H9 (cell line): ENCODE measurements at regions not wholly inside any gene's neighbourhood (a gene's known extent, or its start where the extent isn't known, plus 50 kb on each side); places are given as distances from the start of the nearest gene placed in this dataset.

Experiments
- DNase-seq: peaks from one replicate; pipeline ENCODE4 v3.0.0-alpha.2; 2017
- H2AFZ ChIP-seq: one replicate; pipeline ENCODE4 v1.6.1; 2013; ENCODE audit warnings: mild to moderate bottlenecking, low read length, control low read depth, moderate library complexity
- H2AK5ac ChIP-seq: 2 replicates; pipeline ENCODE4 v1.6.1; 2013; ENCODE audit warnings: low read length, control low read depth, mixed read lengths; ENCODE audit not compliant: insufficient read length
- H2BK120ac ChIP-seq: one replicate; pipeline ENCODE4 v1.6.1; 2013; ENCODE audit warnings: low read depth, mild to moderate bottlenecking, low read length, control low read depth, inconsistent platforms; ENCODE audit not compliant: poor library complexity, severe bottlenecking
- H2BK12ac ChIP-seq: 2 replicates; pipeline ENCODE4 v1.6.1; 2013; ENCODE audit warnings: low read length, control low read depth, mixed read lengths, low read depth; ENCODE audit not compliant: insufficient read length
- H2BK15ac ChIP-seq: 2 replicates; pipeline ENCODE4 v1.6.1; 2013; ENCODE audit warnings: low read depth, low read length, control low read depth
- H2BK20ac ChIP-seq: one replicate; pipeline ENCODE4 v1.6.1; 2013; ENCODE audit warnings: low read depth, mild to moderate bottlenecking, low read length, control low read depth, inconsistent platforms; ENCODE audit not compliant: poor library complexity, severe bottlenecking
- H2BK5ac ChIP-seq: 2 replicates; pipeline ENCODE4 v1.6.1; 2013; ENCODE audit warnings: low read length, control low read depth, mixed read lengths; ENCODE audit not compliant: insufficient read length
- H3K14ac ChIP-seq: 2 replicates; pipeline ENCODE4 v1.6.1; 2013; ENCODE audit warnings: low read length, control low read depth; ENCODE audit not compliant: insufficient read depth
- H3K18ac ChIP-seq: 2 replicates; pipeline ENCODE4 v1.6.1; 2013; ENCODE audit warnings: low read depth, mild to moderate bottlenecking, mixed read lengths, low read length, control low read depth; ENCODE audit not compliant: insufficient read length
- H3K23ac ChIP-seq: 2 replicates; pipeline ENCODE4 v1.6.1; 2013; ENCODE audit warnings: low read length, control low read depth, mixed read lengths, low read depth; ENCODE audit not compliant: insufficient read length
- H3K23me2 ChIP-seq: 2 replicates; pipeline ENCODE4 v1.6.1; 2013; ENCODE audit warnings: low read depth, mild to moderate bottlenecking, mixed read lengths, low read length, control low read depth; ENCODE audit not compliant: insufficient read length, poor library complexity, severe bottlenecking
- H3K27ac ChIP-seq: 2 replicates; pipeline ENCODE4 v1.5.1; 2013; ENCODE audit warnings: low read length, control low read depth, mixed read lengths, low read depth; ENCODE audit not compliant: insufficient read length
- H3K27me3 ChIP-seq: 2 replicates; pipeline ENCODE4 v1.6.1; 2013; ENCODE audit warnings: low read length, control low read depth, inconsistent platforms; ENCODE audit not compliant: insufficient read depth
- H3K4ac ChIP-seq: 2 replicates; pipeline ENCODE4 v1.6.1; 2013; ENCODE audit warnings: low read depth, mild to moderate bottlenecking, control low read depth, inconsistent platforms, low read length, moderate library complexity
- H3K4me1 ChIP-seq: 2 replicates; pipeline ENCODE4 v1.6.1; 2013; ENCODE audit warnings: low read length, control low read depth, inconsistent platforms; ENCODE audit not compliant: insufficient read depth
- H3K4me2 ChIP-seq: 2 replicates; pipeline ENCODE4 v1.6.1; 2013; ENCODE audit warnings: low read length, control low read depth, mixed read lengths; ENCODE audit not compliant: insufficient read length, insufficient read depth
- H3K56ac ChIP-seq: 2 replicates; pipeline ENCODE4 v1.6.1; 2013; ENCODE audit warnings: low read depth, mild to moderate bottlenecking, mixed read lengths, low read length, control low read depth; ENCODE audit not compliant: insufficient read length
- H3K79me1 ChIP-seq: 2 replicates; pipeline ENCODE4 v1.6.1; 2013; ENCODE audit warnings: low read depth, mild to moderate bottlenecking, moderate library complexity, low read length, control low read depth, inconsistent platforms; ENCODE audit not compliant: insufficient read depth, poor library complexity, severe bottlenecking
- H3K79me2 ChIP-seq: 2 replicates; pipeline ENCODE4 v1.6.1; 2013; ENCODE audit warnings: low read length, control low read depth, inconsistent platforms; ENCODE audit not compliant: insufficient read depth
- H3K9ac ChIP-seq: 2 replicates; pipeline ENCODE4 v1.6.1; 2013; ENCODE audit warnings: low read length, control low read depth, mixed read lengths; ENCODE audit not compliant: insufficient read length; ENCODE audit errors: extremely low read depth
- H3K9me3 ChIP-seq: one replicate; pipeline ENCODE4 v1.6.1; 2013; ENCODE audit warnings: low read depth, low read length, inconsistent platforms; ENCODE audit not compliant: control insufficient read depth
- H3T11ph ChIP-seq: one replicate; pipeline ENCODE4 v1.6.1; 2013; ENCODE audit warnings: mild to moderate bottlenecking, low read length, control low read depth, inconsistent platforms
- H4K20me1 ChIP-seq: one replicate; pipeline ENCODE4 v1.6.1; 2013; ENCODE audit not compliant: control insufficient read depth, insufficient read length, insufficient read depth
- H4K5ac ChIP-seq: 2 replicates; pipeline ENCODE4 v1.6.1; 2013; ENCODE audit warnings: low read depth, mild to moderate bottlenecking, mixed read lengths, low read length, control low read depth; ENCODE audit not compliant: insufficient read length
- H4K8ac ChIP-seq: replicated peaks from 2 replicates; pipeline ENCODE4 v1.6.1; 2013; ENCODE audit warnings: low read length, control low read depth, mixed read lengths, low read depth; ENCODE audit not compliant: insufficient read length
- H4K91ac ChIP-seq: 2 replicates; pipeline ENCODE4 v1.6.1; 2013; ENCODE audit warnings: low read depth, mild to moderate bottlenecking, moderate library complexity, mixed read lengths, low read length, control low read depth; ENCODE audit not compliant: insufficient read length
- H3K27ac Mint-ChIP-seq, 3 experiments: 2 replicates in 2 of 3; 3 replicates in 1 of 3; pipeline ENCODE4 v1.8.0; 2020 to 2021; ENCODE audit warnings: mixed read lengths in 3 of 3, mild to moderate bottlenecking in 1 of 3, moderate library complexity in 1 of 3
- H3K27me3 Mint-ChIP-seq: 2 replicates; pipeline ENCODE4 v1.8.0; 2021; ENCODE audit warnings: low read depth, mild to moderate bottlenecking, moderate library complexity, mixed read lengths
- H3K36me3 Mint-ChIP-seq, 3 experiments: 2 replicates in 2 of 3; 3 replicates in 1 of 3; pipeline ENCODE4 v1.8.0; 2020 to 2021; ENCODE audit warnings: low read depth in 3 of 3, mixed read lengths in 3 of 3; ENCODE audit not compliant: insufficient read depth in 1 of 3
- H3K4me1 Mint-ChIP-seq, 2 experiments: 2 replicates each; pipeline ENCODE4 v1.8.0; 2020; ENCODE audit warnings: mixed read lengths in 2 of 2
- H3K4me3 Mint-ChIP-seq, 2 experiments: 2 replicates in 1 of 2; 3 replicates in 1 of 2; pipeline ENCODE4 v1.8.0; 2020 to 2021; ENCODE audit warnings: mild to moderate bottlenecking in 2 of 2, mixed read lengths in 2 of 2, moderate library complexity in 1 of 2
- H3K9me3 Mint-ChIP-seq, 2 experiments: 2 replicates in 1 of 2; 3 replicates in 1 of 2; pipeline ENCODE4 v1.8.0; 2020; ENCODE audit warnings: mild to moderate bottlenecking in 2 of 2, mixed read lengths in 2 of 2, moderate library complexity in 1 of 2
- CTCF ChIP-seq: fragments of 200-600 bp; sonication (generic); conservative IDR thresholded peaks from 3 replicates; pipeline ENCODE4 v1.8.0; 2021; ENCODE audit warnings: antibody characterized with exemption, mild to moderate bottlenecking
- WGBS: extraction: QIAGEN DNeasy Blood & Tissue Kit; methylation state at CpG from one replicate; pipeline ENCODE4 v1.1.7; 2013; ENCODE audit warnings: missing lambda C conversion rate, low lambda C conversion rate, mixed read lengths; ENCODE audit not compliant: insufficient read length; ENCODE audit errors: extremely low coverage; 5-methylcytosine and 5-hydroxymethylcytosine counted together

DNA sequence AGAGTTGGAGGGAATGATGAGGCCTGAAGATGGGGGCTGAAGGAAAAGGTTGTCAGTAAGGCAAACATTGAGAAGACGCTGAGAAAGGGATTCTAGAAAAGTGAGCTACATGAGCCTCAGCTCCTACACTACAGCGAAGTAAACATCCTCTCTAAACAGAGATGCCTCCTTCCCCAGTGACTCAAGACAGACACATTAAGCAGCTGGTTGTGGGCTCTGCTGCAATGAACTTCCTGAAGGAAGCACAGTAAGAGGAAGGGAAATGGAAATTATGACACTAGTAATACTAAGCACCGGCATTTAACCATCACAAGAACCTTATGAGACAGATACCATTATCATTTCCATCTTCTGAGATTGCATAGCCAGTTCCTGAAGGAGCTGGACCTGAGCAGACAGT is 190.5 kb downstream of the C11orf87 start:
- Histone ChIP-seq H3K79me1 (no peaks in the 10 kb centered on the region), H2BK15ac (no peak overlapping the region), H2BK20ac (no peak overlapping the region), H3T11ph (no peak overlapping the region), H3K14ac (no peak overlapping the region), H2BK5ac (no peak overlapping the region), H4K20me1 (no peaks in the 10 kb centered on the region), H3K27me3 (no peaks in the 10 kb centered on the region), H3K4me2 (no peak overlapping the region), H3K56ac (no peak overlapping the region), H4K8ac (no peak overlapping the region), H3K23me2 (no peaks in the 10 kb centered on the region), H3K27ac (no peak overlapping the region), H3K9ac (no peak overlapping the region), H3K4me1 (no peaks in the 10 kb centered on the region), H4K91ac (no peak overlapping the region), H3K79me2 (no peaks in the 10 kb centered on the region), H2BK120ac (no peak overlapping the region), H3K4ac (no peak overlapping the region), H2AK5ac (no peak overlapping the region), H3K23ac (no peak overlapping the region), H4K5ac (no peak overlapping the region), H2AFZ (no peak overlapping the region), H2BK12ac (no peak overlapping the region), H3K9me3 (no peaks in the 10 kb centered on the region), H3K18ac (no peak overlapping the region)
- Mint-ChIP-seq H3K4me1 (no peaks in the 10 kb centered on the region), H3K27ac (no peak overlapping the region), H3K9me3 (no peaks in the 10 kb centered on the region), H3K4me3 (no peak overlapping the region), H3K27me3 (no peaks in the 10 kb centered on the region; the same call in 1 of the 2 replicates), H3K36me3 (no peaks in the 10 kb centered on the region)
- no peak for DNase-seq
- no peak for TF ChIP-seq CTCF
- no CpG with 5 or more reads among the region's 3 CpGs for WGBS
